ENCODE measurements at regions not wholly inside any gene's neighbourhood (a gene's known extent, or its start where the extent isn't known, plus 50 kb on each side); places are given as distances from the start of the nearest gene placed in this dataset.

DNA sequence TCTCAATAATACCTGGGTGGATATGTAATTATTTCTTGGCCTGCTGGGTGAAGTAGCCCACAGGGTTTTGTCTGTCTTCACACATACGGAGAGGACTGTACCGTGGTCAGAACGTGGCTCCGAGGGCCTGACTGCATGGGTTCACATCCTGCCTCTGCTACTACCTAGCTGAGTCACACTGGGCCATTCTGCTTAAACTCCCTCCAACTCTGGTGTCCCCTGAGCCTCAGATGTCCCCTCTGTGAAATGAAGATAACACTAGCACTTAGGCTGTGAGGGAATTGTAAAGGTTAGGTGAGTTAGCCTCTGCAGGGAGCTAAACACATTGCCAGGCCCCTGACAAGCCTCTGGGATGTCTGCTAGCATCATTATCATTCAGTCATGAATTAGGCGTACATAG lies 120.1 kb upstream of the NABP1 start:
- Histone ChIP-seq H3K9ac (ENCODE audit: low read length) (no peak overlapping the region), H3K27ac (ENCODE audit: low read length) (no peak overlapping the region), H3K4me3 (ENCODE audit: low read length) (no peak overlapping the region), H3K79me2 (ENCODE audit: low read length) (no peaks in the 10 kb centered on the region), H3K27me3 (ENCODE audit: low read length) (no peaks in the 10 kb centered on the region), H2AFZ (ENCODE audit: low read length) (no peak overlapping the region), H3K9me2 (replicated peaks; ENCODE audit: low read length) (no peaks in the 10 kb centered on the region), H3K4me2 (ENCODE audit: low read length) (no peak overlapping the region), H3F3A (ENCODE audit: low read length, unreplicated experiment) (no peaks in the 10 kb centered on the region), H4K20me1 (ENCODE audit: low read length) (no peaks in the 10 kb centered on the region), H3K36me3 (ENCODE audit: low read depth, low read length) (no peaks in the 10 kb centered on the region), H3K4me1 (ENCODE audit: insufficient read depth, low read length) (no peaks in the 10 kb centered on the region), H3K9me3 (ENCODE audit: low read length) (no peaks in the 10 kb centered on the region)
- ATAC-seq (no peak), DNase-seq (no peak)
- ChIA-PET POLR2A (ENCODE audit: unreplicated experiment) (no interaction called here), CTCF (no interaction called here)
- intact Hi-C loops (cut with micrococcal nuclease): loop anchor here (5.0 kb wide), 1 partner anchor 729 kb away; no protein-coding TSS in a partner anchor
- TF ChIP-seq EZH2phosphoT487 (IDR thresholded peaks at IDR 0.05; ENCODE audit: borderline replicate concordance, low read length) (no peak), EZH2 (IDR thresholded peaks at IDR 0.05; ENCODE audit: low read length, unreplicated experiment) (no peak)
- TF ChIP-seq, protein P1, sequence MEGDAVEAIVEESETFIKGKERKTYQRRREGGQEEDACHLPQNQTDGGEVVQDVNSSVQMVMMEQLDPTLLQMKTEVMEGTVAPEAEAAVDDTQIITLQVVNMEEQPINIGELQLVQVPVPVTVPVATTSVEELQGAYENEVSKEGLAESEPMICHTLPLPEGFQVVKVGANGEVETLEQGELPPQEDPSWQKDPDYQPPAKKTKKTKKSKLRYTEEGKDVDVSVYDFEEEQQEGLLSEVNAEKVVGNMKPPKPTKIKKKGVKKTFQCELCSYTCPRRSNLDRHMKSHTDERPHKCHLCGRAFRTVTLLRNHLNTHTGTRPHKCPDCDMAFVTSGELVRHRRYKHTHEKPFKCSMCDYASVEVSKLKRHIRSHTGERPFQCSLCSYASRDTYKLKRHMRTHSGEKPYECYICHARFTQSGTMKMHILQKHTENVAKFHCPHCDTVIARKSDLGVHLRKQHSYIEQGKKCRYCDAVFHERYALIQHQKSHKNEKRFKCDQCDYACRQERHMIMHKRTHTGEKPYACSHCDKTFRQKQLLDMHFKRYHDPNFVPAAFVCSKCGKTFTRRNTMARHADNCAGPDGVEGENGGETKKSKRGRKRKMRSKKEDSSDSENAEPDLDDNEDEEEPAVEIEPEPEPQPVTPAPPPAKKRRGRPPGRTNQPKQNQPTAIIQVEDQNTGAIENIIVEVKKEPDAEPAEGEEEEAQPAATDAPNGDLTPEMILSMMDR (conservative IDR thresholded peaks at IDR 0.05; ENCODE audit: low read depth, low read length): no peak
- no TSS peak for BruUV-seq (replicated peaks)

DNA sequence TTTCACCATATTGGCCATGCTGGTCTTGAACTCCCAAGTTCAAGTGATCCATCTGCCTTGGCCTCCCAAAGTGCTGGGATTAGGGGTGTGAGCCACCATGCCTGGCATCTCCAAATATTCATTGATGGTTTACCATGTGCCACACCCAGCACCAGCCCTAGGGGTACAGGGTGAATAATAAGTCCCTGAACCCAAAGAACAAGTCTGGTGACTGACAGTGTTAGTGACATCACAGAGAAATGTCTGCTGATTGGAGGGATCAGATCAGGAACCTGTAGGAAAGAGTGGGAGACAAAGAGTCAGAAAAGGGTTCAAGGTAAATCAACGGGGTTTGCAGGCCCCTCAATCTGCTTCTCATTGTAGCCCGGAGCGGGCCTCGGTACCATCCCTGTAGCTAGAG lies 118.4 kb upstream of the NABP1 start:
- no TSS peak for BruUV-seq (replicated peaks)
- Histone ChIP-seq H3F3A (ENCODE audit: low read length, unreplicated experiment) (no peaks in the 10 kb centered on the region), H3K9ac (ENCODE audit: low read length) (no peak overlapping the region), H3K9me2 (replicated peaks; ENCODE audit: low read length) (no peaks in the 10 kb centered on the region), H3K27ac (ENCODE audit: low read length) (no peak overlapping the region), H3K4me3 (ENCODE audit: low read length) (no peak overlapping the region), H4K20me1 (ENCODE audit: low read length) (no peaks in the 10 kb centered on the region), H3K4me1 (ENCODE audit: insufficient read depth, low read length) (no peaks in the 10 kb centered on the region), H3K36me3 (ENCODE audit: low read depth, low read length) (no peaks in the 10 kb centered on the region), H3K27me3 (ENCODE audit: low read length) (no peaks in the 10 kb centered on the region), H3K79me2 (ENCODE audit: low read length) (no peaks in the 10 kb centered on the region), H3K9me3 (ENCODE audit: low read length) (no peaks in the 10 kb centered on the region), H2AFZ (ENCODE audit: low read length) (no peak overlapping the region), H3K4me2 (ENCODE audit: low read length) (no peak overlapping the region)
- DNase-seq: no peak
- ATAC-seq: no peak
- TF ChIP-seq, protein P1 (conservative IDR thresholded peaks at IDR 0.05; ENCODE audit: low read depth, low read length): no peak
- TF ChIP-seq EZH2phosphoT487 (IDR thresholded peaks at IDR 0.05; ENCODE audit: borderline replicate concordance, low read length): no peak
- TF ChIP-seq EZH2 (IDR thresholded peaks at IDR 0.05; ENCODE audit: low read length, unreplicated experiment): no peak
- intact Hi-C loops (cut with micrococcal nuclease): loop anchor here (5.0 kb wide), 1 partner anchor 728 kb away; no protein-coding TSS in a partner anchor
- CTCF ChIA-PET: no interaction called here
- POLR2A ChIA-PET (ENCODE audit: unreplicated experiment): interaction anchor here (0.6 kb wide), 1 partner anchor 15 kb away, joined by 4 read pairs; no protein-coding TSS in a partner anchor

DNA sequence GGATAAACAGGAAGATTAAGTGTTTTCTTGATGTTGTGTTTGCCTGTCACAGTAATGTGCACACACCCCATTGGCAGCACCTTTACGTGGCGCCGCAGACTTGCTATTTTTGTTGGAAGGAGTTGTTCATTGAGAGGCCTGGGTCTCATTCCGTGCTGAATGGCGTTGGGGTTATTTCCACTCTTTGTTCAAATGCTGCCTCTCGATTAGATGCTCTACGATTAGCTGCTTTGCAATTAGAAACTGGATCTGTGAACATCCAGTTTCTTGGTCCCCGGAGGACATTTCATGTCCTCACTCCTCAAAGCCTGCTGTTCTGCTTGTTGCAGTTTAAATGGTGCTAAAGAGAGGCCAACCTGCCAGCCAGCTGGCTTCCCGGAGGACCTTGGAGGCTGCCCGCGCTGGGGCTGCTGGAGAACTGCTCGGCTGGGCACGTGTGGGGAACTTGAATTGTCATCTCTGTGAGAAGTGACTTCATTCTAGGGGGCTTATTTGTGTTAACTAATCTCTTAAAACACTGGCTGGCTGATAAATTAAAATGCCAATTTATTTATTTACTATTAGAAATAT lies 117.4 kb upstream of the NABP1 start:
- Histone ChIP-seq H3K9me2 (replicated peaks; ENCODE audit: low read length) (no peaks in the 10 kb centered on the region), H3K27me3 (ENCODE audit: low read length) (no peaks in the 10 kb centered on the region), H3K36me3 (ENCODE audit: low read depth, low read length) (no peaks in the 10 kb centered on the region), H4K20me1 (ENCODE audit: low read length) (no peaks in the 10 kb centered on the region), H3K4me3 (ENCODE audit: low read length) (no peak overlapping the region), H3F3A (ENCODE audit: low read length, unreplicated experiment) (no peaks in the 10 kb centered on the region), H3K79me2 (ENCODE audit: low read length) (no peaks in the 10 kb centered on the region), H3K9ac (ENCODE audit: low read length) (no peak overlapping the region), H3K4me1 (ENCODE audit: insufficient read depth, low read length) (peaks cover 2% of the 10 kb centered on the region; the same call in 1 of the 2 replicates), H2AFZ (ENCODE audit: low read length) (no peak overlapping the region), H3K9me3 (ENCODE audit: low read length) (no peaks in the 10 kb centered on the region), H3K4me2 (ENCODE audit: low read length) (no peak overlapping the region), H3K27ac (ENCODE audit: low read length) (no peak overlapping the region)
- TF ChIP-seq, protein P1 (conservative IDR thresholded peaks at IDR 0.05; ENCODE audit: low read depth, low read length): no peak
- no peak for TF ChIP-seq EZH2 (IDR thresholded peaks at IDR 0.05; ENCODE audit: low read length, unreplicated experiment)
- TF ChIP-seq EZH2phosphoT487 (IDR thresholded peaks at IDR 0.05; ENCODE audit: borderline replicate concordance, low read length): no peak
- ChIA-PET CTCF (no interaction called here), POLR2A (ENCODE audit: unreplicated experiment) (interaction anchor here (0.6 kb wide), 1 partner anchor 16 kb away, joined by 4 read pairs; no protein-coding TSS in a partner anchor)
- DNase-seq (no peak), ATAC-seq (no peak)
- intact Hi-C loops (cut with micrococcal nuclease): no loop called here
- no TSS peak for BruUV-seq (replicated peaks)
